ENCODE measurements at regions not wholly inside any gene's neighbourhood (a gene's known extent, or its start where the extent isn't known, plus 50 kb on each side); places are given as distances from the start of the nearest gene placed in this dataset.

- no peak for TF ChIP-seq EZH2 (IDR thresholded peaks at IDR 0.05)
- TF ChIP-seq POLR2AphosphoS5 (IDR thresholded peaks at IDR 0.05; ENCODE audit: borderline replicate concordance, low read depth, low read length) = no peak
Observed at GRCh38 chr3:110680450-110680849, 391.2 kb upstream of the NECTIN3 start.

Measured in SK-N-MC (cell line).